Stimulated activated CD4-positive, alpha-beta T cell treated with anti-CD3 and anti-CD28 coated beads, Interleukin-2, amount 100 ng/mL, for 24 hours (primary cell): ENCODE measurements at regions not wholly inside any gene's neighbourhood (a gene's known extent, or its start where the extent isn't known, plus 50 kb on each side); places are given as distances from the start of the nearest gene placed in this dataset.

Experiments
- DNase-seq, 2 donors: peaks; one replicate each; pipeline ENCODE4 v3.0.0-alpha.2; 2020

DNA sequence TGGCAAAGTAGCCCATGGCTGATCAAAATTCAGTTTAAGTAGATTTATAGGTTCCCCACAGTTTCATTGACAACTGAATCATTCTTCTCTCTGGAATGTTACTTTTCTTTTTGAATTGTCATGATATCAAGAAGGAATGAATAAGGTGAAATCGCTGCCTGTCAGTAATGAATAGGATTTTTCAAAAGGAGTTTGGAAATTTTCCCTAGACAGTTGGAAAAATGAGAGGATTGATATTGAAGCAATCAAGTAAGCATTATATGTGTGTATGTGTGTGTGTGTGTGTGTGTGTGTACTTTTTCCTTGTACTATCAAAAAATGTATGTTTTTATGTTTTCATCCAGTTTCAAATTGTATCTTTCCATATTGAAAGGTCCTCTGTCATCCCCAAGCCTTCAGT, 479.5 kb downstream of the MRPL39 start:
- no peak for DNase-seq

GRCh38 chr21:25127007-25127406, 480.3 kb downstream of the MRPL39 start:
- DNase-seq: no peak

- DNase-seq: no peak
These were observed 480.7 kb downstream of the MRPL39 start for GRCh38 chr21:25126564-25126963.

GRCh38 chr21:25118648-25119047, 488.6 kb downstream of the MRPL39 start:
- no peak for DNase-seq

DNA sequence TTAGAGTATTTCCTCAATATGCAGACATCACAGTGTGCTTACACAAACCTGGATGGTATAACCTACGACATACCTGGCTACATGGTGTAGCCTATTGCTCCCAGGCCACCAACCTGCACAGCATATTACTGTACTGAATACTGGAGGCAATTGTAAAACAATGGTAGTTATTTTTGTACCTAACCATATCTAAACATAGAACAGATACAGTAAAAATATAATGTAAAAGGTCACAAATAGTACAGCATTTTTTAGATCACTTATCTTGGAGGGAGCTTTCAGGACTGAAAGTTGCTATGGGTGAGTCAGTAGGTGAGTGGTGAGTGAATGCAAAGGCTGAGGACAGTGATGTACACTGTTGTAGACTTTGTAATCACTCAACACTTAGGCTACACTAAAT, 492.3 kb downstream of the MRPL39 start:
- DNase-seq: no peak

GRCh38 chr21:25107708-25108107, 499.6 kb downstream of the MRPL39 start:
- DNase-seq: no peak

- DNase-seq: no peak
These were observed 503.6 kb downstream of the MRPL39 start for GRCh38 chr21:25103500-25104207.

GRCh38 chr21:25097648-25098047, 509.6 kb downstream of the MRPL39 start:
- no peak for DNase-seq

DNA sequence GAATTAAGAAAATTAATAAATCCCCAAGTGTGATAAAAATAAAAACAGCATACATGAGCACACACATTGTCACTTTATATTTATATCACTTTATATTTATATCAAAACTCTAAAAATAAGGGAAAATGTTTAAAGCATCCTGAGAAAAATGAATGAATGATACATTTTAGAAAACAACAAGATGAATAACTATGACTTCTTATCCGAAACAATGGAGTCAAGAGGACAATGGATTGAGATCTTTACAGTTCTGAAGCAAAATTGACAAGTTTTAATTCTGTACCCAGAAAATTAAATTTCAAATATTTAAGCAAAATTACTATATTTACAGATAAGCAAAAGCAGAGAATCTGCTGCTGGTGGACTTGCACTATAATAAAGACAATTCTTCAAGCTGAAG, 512.6 kb downstream of the MRPL39 start:
- DNase-seq: no peak

DNA sequence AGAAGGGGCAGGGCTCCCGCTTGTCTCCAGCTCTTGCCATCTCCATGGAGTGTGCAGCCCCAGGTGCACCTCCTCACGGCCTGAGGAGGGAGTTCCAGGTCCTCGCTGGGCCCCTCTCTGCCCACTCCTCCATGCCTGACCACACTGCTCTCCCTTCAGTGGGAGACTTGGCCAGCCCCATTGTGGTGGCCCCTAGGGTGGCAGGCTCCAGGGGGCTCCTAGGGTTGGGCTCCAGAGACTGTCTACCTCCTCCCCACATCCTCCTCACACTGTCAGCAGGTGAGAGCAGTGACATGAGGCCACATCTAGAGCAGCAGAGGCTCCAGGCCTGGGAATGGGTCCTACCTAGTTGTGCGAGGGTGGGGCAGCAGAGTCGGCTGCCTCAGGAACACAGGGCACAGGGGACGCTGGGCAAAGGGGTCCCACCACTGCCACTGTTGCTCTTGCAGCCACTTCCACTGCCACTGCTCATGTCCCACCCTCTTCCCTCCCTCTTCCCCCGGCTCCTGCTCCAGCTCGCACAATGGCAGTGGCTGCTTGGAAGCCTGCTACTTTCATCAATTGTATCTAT, 514.8 kb downstream of the MRPL39 start:
- no peak for DNase-seq

- DNase-seq: no peak
These were observed 526.2 kb downstream of the MRPL39 start for GRCh38 chr21:25081096-25081495.

DNA sequence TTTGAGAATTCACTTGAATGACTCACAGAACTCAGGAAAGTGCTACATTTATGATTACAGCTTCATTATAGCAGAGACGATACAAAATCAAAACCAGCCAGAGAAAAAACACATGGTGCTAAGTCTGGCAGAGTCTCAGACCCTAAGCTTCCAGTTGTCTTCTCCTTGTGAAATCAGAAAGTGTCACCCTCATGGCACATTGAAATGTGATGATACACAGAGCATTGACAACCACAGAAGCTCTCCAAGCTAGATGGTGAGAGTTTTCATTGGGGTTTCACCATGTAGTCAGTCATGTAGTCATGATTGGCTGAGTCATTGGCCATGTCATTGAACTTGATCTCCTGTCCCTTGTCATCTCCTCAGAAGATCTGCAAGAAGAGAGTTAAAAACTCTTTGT, 526.6 kb downstream of the MRPL39 start:
- DNase-seq: no peak

DNA sequence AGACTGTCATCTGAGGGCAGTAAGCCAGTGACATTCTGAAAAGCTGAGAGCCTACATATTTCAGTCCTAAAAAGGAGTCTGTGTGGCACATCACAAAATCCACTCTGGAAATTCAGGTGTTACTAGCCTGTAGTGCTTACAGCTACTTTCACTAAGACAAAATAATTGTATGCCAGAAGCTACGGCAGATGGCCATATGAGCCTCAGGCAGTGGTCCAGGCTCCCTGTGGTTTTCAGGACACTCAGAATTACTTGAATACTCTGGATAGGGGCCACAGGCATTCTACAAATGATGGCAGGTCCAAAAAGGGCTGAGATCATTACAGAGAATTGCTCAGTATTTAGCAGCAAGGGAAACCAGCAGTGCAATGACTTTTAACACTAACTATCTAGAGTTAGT, 527.1 kb downstream of the MRPL39 start:
- DNase-seq: no peak

GRCh38 chr21:25079053-25079452, 528.2 kb downstream of the MRPL39 start:
- DNase-seq: no peak

DNA sequence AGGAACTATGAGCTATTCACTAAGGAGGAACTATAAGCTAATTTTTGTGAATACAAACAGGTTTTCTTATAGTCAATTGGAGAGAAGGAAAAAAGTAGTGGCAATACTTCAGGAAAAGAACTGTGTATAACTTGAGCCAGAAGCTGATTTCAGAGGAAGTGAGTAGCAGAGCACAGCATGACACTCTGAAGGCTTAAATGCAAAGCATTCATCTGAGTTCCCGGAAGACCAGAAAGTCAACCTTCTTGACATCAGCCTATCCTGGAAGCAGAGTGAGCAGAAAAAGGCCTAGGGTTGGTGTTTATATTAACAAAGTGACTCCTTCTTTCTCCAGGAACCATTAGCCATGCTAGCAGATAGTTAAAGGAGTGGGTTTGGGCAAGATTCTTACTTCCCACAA, 545.2 kb downstream of the MRPL39 start:
- DNase-seq: no peak

- no peak for DNase-seq
These were observed 552.6 kb downstream of the MRPL39 start for GRCh38 chr21:25054689-25055088.

DNA sequence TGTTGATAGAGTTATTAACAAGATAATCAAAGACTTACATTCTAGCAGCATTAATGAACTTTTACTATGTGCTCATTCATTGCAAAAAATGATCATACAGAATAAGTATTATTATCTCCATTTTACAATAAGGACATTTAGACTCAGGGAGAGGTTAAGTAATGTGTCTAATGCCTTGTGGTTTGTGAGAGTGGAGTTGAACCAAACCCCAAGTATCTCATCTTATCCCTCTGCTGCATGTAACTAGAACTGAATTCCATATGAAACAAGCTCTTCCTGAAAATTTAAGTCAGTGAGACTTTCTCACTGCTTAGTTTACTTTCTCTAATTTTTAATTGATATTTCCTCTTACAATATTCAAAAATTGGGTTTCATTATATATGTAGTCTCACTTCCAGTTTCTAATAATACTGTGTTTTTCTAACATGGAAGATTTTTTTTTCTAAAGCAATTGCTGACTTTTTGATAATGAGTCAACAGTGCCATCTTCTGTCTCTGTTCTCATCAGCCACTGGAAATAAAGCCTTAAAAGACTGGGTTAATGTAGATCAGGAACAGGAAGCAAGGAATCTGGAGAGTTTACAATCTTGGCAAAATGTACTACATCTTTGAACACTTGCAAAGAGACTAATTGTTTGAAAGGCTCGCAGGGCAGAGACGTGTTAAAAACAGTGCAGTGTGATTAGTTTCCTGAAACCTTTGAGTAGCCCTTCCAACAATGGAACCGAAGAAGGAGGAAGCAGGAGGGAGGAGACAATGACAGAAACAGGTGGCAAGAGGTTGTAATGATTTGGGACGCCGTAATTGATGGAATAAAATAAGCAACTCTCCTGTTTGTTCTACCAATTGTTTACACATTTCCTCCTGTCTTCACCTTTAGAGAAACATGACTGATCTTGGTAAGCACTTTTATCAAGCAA, 567.6 kb downstream of the MRPL39 start:
- no peak for DNase-seq

- DNase-seq: no peak
These were observed 570.5 kb downstream of the MRPL39 start for GRCh38 chr21:25036775-25037174.

- DNase-seq: no peak
These were observed 575.5 kb downstream of the MRPL39 start for GRCh38 chr21:25031750-25032149.

- DNase-seq: no peak
These were observed 577.7 kb downstream of the MRPL39 start for GRCh38 chr21:25029580-25029979.

- no peak for DNase-seq
These were observed 581.7 kb downstream of the MRPL39 start for GRCh38 chr21:25025596-25025995.

DNA sequence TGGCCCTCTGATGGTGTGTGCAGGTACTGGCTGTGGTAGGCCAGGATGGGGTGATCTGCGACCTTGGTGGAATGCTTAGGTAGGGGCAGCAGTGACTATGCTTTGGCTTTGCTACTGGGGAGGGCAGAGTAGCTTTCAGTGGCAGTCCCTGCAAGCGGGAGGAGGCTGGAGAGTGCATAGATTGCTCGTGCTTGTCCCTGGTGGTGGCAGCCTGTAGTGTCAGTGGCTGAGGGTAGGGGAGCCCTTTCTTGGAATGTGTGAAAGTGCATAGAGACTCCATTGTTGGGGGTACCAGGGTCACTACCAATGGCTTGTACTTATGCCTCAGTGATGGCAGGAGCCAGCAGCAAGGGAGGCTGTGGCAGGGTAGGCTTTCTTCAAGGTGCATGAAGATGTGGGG, 582.6 kb downstream of the MRPL39 start:
- no peak for DNase-seq

- no peak for DNase-seq
These were observed 601.9 kb downstream of the MRPL39 start for GRCh38 chr21:25005388-25005787.

DNA sequence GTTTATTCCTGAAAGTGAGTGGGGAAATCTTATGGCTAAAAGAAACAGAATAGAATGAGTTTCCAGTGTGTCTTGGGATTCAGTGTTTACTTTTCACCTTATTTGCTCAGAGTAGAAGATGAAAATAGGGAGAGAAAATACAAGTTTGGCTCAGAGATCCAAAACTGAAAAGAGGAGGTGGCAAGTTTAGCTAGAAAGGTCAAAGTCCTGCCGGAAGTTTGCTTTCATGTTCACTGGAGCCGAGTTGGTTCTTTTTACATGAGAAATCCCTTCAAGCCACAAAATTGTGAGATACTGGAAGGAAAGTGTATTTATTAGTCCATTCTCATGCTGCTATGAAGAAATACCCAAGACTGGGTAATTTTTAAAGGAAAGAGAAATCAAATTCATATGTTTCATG, 604.6 kb downstream of the MRPL39 start:
- DNase-seq: no peak
